ENCODE measurements at regions not wholly inside any gene's neighbourhood (a gene's known extent, or its start where the extent isn't known, plus 50 kb on each side); places are given as distances from the start of the nearest gene placed in this dataset.

- POLR2A ChIA-PET: no interaction called here
- intact Hi-C loops (cut with micrococcal nuclease): no loop called here
- no peak for ATAC-seq
Measured at GRCh38 chr4:126593626-126594025, 1039.1 kb upstream of the INTU start.

DNA sequence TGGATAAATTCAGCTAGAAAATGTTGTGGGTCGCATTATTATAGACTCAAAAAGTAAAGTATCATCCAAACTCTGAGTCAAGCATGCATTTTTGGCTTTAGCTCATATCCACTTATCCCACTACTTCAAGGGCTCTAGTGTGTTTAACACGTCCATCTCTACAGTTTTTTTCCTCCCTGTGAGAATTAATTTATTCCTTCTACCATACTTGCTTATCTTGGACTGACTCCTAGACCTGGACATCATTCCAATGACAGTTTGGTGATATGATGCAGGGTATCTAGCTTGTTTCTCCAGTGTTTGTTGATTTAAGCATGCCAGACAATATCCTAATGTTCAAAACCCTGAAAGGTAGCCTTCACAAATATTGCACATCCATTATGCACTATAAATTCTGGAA is 1037.1 kb upstream of the INTU start:
- no peak for DNase-seq
- no peaks in the 10 kb centered on the region for H3K27me3 Mint-ChIP-seq
- peaks cover 6% of the 10 kb centered on the region for H3K9me3 Mint-ChIP-seq
- ATAC-seq: no peak
- TF ChIP-seq, protein P1, sequence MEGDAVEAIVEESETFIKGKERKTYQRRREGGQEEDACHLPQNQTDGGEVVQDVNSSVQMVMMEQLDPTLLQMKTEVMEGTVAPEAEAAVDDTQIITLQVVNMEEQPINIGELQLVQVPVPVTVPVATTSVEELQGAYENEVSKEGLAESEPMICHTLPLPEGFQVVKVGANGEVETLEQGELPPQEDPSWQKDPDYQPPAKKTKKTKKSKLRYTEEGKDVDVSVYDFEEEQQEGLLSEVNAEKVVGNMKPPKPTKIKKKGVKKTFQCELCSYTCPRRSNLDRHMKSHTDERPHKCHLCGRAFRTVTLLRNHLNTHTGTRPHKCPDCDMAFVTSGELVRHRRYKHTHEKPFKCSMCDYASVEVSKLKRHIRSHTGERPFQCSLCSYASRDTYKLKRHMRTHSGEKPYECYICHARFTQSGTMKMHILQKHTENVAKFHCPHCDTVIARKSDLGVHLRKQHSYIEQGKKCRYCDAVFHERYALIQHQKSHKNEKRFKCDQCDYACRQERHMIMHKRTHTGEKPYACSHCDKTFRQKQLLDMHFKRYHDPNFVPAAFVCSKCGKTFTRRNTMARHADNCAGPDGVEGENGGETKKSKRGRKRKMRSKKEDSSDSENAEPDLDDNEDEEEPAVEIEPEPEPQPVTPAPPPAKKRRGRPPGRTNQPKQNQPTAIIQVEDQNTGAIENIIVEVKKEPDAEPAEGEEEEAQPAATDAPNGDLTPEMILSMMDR (IDR thresholded peaks at IDR 0.05): no peak
- ChIA-PET POLR2A (no interaction called here), CTCF (interaction anchor here (0.6 kb wide), 1 partner anchor 108 kb away, joined by 3 read pairs; no protein-coding TSS in a partner anchor)
- H3K4me1 Mint-ChIP-seq (ENCODE audit: low read depth): no peaks in the 10 kb centered on the region
- intact Hi-C loops (cut with micrococcal nuclease): no loop called here
- no peak overlapping the region for H3K27ac Mint-ChIP-seq
- H3K4me3 Mint-ChIP-seq: no peak overlapping the region
- H3K36me3 Mint-ChIP-seq (ENCODE audit: low read depth): no peaks in the 10 kb centered on the region

More at GRCh38 chr4:126593626-126594025, 1039.1 kb upstream of the INTU start:
- DNase-seq: no peak
- no peak overlapping the region for H3K27ac Mint-ChIP-seq
- H3K36me3 Mint-ChIP-seq (ENCODE audit: low read depth): no peaks in the 10 kb centered on the region
- no peaks in the 10 kb centered on the region for H3K27me3 Mint-ChIP-seq
- H3K9me3 Mint-ChIP-seq: peaks cover 10% of the 10 kb centered on the region
- H3K4me1 Mint-ChIP-seq (ENCODE audit: low read depth): no peaks in the 10 kb centered on the region
- H3K4me3 Mint-ChIP-seq: no peak overlapping the region
- CTCF ChIA-PET: no interaction called here
- TF ChIP-seq, protein P1 (IDR thresholded peaks at IDR 0.05): no peak

- no peak for ATAC-seq
- no peak overlapping the region for H3K4me3 Mint-ChIP-seq
- no peak overlapping the region for H3K27ac Mint-ChIP-seq
- no peaks in the 10 kb centered on the region for H3K27me3 Mint-ChIP-seq
- intact Hi-C loops (cut with micrococcal nuclease): no loop called here
- no peaks in the 10 kb centered on the region for H3K36me3 Mint-ChIP-seq (ENCODE audit: low read depth)
- no peaks in the 10 kb centered on the region for H3K4me1 Mint-ChIP-seq (ENCODE audit: low read depth)
- CTCF ChIA-PET: interaction anchor here (1.0 kb wide), 1 partner anchor 14 kb away, joined by 4 read pairs; no protein-coding TSS in a partner anchor
- no peaks in the 10 kb centered on the region for H3K9me3 Mint-ChIP-seq
- POLR2A ChIA-PET: no interaction called here
- no peak for DNase-seq
- TF ChIP-seq, protein P1 (IDR thresholded peaks at IDR 0.05): no peak
Measured at GRCh38 chr4:126599746-126600145, 1033.0 kb upstream of the INTU start.

DNA sequence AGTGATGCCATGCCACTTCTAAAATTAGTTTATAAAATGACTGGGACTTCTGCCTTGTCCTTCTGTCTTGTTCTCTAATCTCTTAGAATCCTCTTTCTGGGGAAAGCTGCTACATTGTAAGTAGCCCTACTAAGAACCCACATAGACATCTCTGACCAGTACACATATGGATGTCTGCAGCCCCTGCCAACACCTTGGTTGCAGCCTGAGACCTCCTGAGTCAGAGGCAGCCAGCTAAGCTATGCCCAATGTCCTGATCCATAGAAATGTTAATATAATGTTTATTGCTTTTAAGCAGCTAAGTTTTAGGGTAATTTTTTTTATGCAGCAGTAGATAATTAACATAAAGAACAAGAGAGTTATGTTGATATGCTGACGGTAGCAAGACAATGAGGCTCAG is 1029.5 kb upstream of the INTU start:
- H3K4me3 Mint-ChIP-seq: no peak overlapping the region
- H3K9me3 Mint-ChIP-seq: no peaks in the 10 kb centered on the region
- DNase-seq: no peak
- H3K4me1 Mint-ChIP-seq (ENCODE audit: low read depth): no peaks in the 10 kb centered on the region
- no peaks in the 10 kb centered on the region for H3K36me3 Mint-ChIP-seq (ENCODE audit: low read depth)
- ChIA-PET CTCF (no interaction called here), POLR2A (no interaction called here)
- no peak overlapping the region for H3K27ac Mint-ChIP-seq
- no peaks in the 10 kb centered on the region for H3K27me3 Mint-ChIP-seq
- intact Hi-C loops (cut with micrococcal nuclease): no loop called here
- no peak for ATAC-seq
- TF ChIP-seq, protein P1 (IDR thresholded peaks at IDR 0.05): no peak

GRCh38 chr4:126603825-126604224 is 1028.9 kb upstream of the INTU start:
- TF ChIP-seq, protein P1 (IDR thresholded peaks at IDR 0.05): no peak
- Mint-ChIP-seq H3K9me3 (no peaks in the 10 kb centered on the region), H3K4me1 (ENCODE audit: low read depth) (no peaks in the 10 kb centered on the region), H3K4me3 (no peak overlapping the region), H3K36me3 (ENCODE audit: low read depth) (no peaks in the 10 kb centered on the region), H3K27ac (no peak overlapping the region), H3K27me3 (no peaks in the 10 kb centered on the region)
- intact Hi-C loops (cut with micrococcal nuclease): no loop called here
- POLR2A ChIA-PET: no interaction called here
- DNase-seq: no peak
- no peak for ATAC-seq
- CTCF ChIA-PET: no interaction called here
